GM23338 (cell line): ENCODE measurements at regions not wholly inside any gene's neighbourhood (a gene's known extent, or its start where the extent isn't known, plus 50 kb on each side); places are given as distances from the start of the nearest gene placed in this dataset.

Experiments
- ATAC-seq: fragments of 200-7000 bp; cut with Tn5 transposase; 3 replicates; pipeline ENCODE4 v1.9.1; 2020
- DNase-seq: peaks from one replicate; pipeline ENCODE4 v3.0.0-alpha.2; 2015; ENCODE audit warnings: low spot score
- H2AFZ ChIP-seq: fragments of 200-600 bp; sonication (generic); 2 replicates; pipeline ENCODE4 v1.8.0; 2016; ENCODE audit warnings: antibody characterized with exemption, mild to moderate bottlenecking, moderate library complexity
- H3F3A ChIP-seq: fragments of 200-600 bp; sonication (generic); replicated peaks from 2 replicates; pipeline ENCODE4 v1.8.0; 2017; ENCODE audit warnings: antibody characterized with exemption, mixed run types, low read depth
- H3K27ac ChIP-seq: fragments of 200-600 bp; sonication (generic); 2 replicates; pipeline ENCODE4 v1.6.1; 2016; ENCODE audit warnings: low read depth
- H3K27me3 ChIP-seq: fragments of 200-600 bp; sonication (generic); 2 replicates; pipeline ENCODE4 v1.8.0; 2016; ENCODE audit warnings: mild to moderate bottlenecking, mixed run types, moderate library complexity; ENCODE audit not compliant: insufficient read depth
- H3K36me3 ChIP-seq: fragments of 200-600 bp; sonication (generic); 2 replicates; pipeline ENCODE4 v1.8.0; 2016; ENCODE audit warnings: mild to moderate bottlenecking; ENCODE audit not compliant: insufficient read depth
- H3K4me1 ChIP-seq: fragments of 200-600 bp; sonication (generic); 2 replicates; pipeline ENCODE4 v1.8.0; 2016; ENCODE audit warnings: mild to moderate bottlenecking, moderate library complexity; ENCODE audit not compliant: insufficient read depth
- H3K4me2 ChIP-seq: fragments of 200-600 bp; sonication (generic); 2 replicates; pipeline ENCODE4 v1.7.1; 2017; ENCODE audit warnings: mixed run types
- H3K4me3 ChIP-seq: fragments of 200-600 bp; sonication (generic); 2 replicates; pipeline ENCODE4 v1.6.1; 2016; ENCODE audit warnings: mixed run types
- H3K79me2 ChIP-seq: fragments of 200-600 bp; sonication (generic); replicated peaks from 2 replicates; pipeline ENCODE4 v1.8.0; 2017; ENCODE audit warnings: mild to moderate bottlenecking; ENCODE audit not compliant: insufficient read depth
- H3K9me2 ChIP-seq: fragments of 200-600 bp; sonication (generic); 2 replicates; pipeline ENCODE4 v1.8.0; 2017; ENCODE audit not compliant: insufficient read depth
- H4K20me1 ChIP-seq: fragments of 200-600 bp; sonication (generic); replicated peaks from 2 replicates; pipeline ENCODE4 v1.8.0; 2017; ENCODE audit warnings: mild to moderate bottlenecking; ENCODE audit not compliant: insufficient read depth
- H3K27ac Mint-ChIP-seq: 2 replicates; pipeline ENCODE4 v1.8.0; 2020; ENCODE audit warnings: inconsistent platforms, mild to moderate bottlenecking, moderate library complexity, mixed read lengths
- H3K27me3 Mint-ChIP-seq: 3 replicates; pipeline ENCODE4 v1.8.0; 2022; ENCODE audit warnings: low read depth, mild to moderate bottlenecking, moderate library complexity, mixed read lengths, inconsistent platforms; ENCODE audit not compliant: insufficient read depth, poor library complexity
- H3K36me3 Mint-ChIP-seq: 3 replicates; pipeline ENCODE4 v1.8.0; 2021; ENCODE audit warnings: low read depth, mild to moderate bottlenecking, inconsistent platforms, moderate library complexity, mixed read lengths
- H3K4me1 Mint-ChIP-seq: 3 replicates; pipeline ENCODE4 v1.8.0; 2020; ENCODE audit warnings: mild to moderate bottlenecking, inconsistent platforms, mixed read lengths
- H3K4me3 Mint-ChIP-seq: 3 replicates; pipeline ENCODE4 v1.8.0; 2021; ENCODE audit warnings: moderate library complexity, mild to moderate bottlenecking, inconsistent platforms, mixed read lengths
- H3K9me3 Mint-ChIP-seq: 3 replicates; pipeline ENCODE4 v1.8.0; 2020; ENCODE audit warnings: moderate library complexity, mild to moderate bottlenecking, inconsistent platforms, mixed read lengths
- CREB1 ChIP-seq: fragments of 250-450 bp; sonication (Bioruptor Pico); IDR thresholded peaks from 2 replicates; pipeline ENCODE4 v1.5.0; 2020; ENCODE audit warnings: low read depth, mild to moderate bottlenecking, moderate library complexity
- EZH2 ChIP-seq: fragments of 200-600 bp; sonication (generic); IDR thresholded peaks from one replicate; pipeline ENCODE4 v1.8.0; 2017; ENCODE audit warnings: antibody characterized with exemption, mild to moderate bottlenecking, low read depth; ENCODE audit not compliant: unreplicated experiment
- EZH2phosphoT487 ChIP-seq: fragments of 200-600 bp; sonication (generic); IDR thresholded peaks from one replicate; pipeline ENCODE4 v1.8.1; 2018; ENCODE audit warnings: antibody characterized with exemption; ENCODE audit not compliant: unreplicated experiment
- JUNB ChIP-seq: IDR thresholded peaks from one replicate; pipeline ENCODE4 v1.6.1; 2016; ENCODE audit warnings: antibody characterized with exemption; ENCODE audit not compliant: unreplicated experiment
- NANOG ChIP-seq: IDR thresholded peaks from 2 replicates; pipeline ENCODE4 v1.6.1; 2016; ENCODE audit warnings: antibody characterized with exemption, borderline replicate concordance
- POLR2AphosphoS5 ChIP-seq: IDR thresholded peaks from 2 replicates; pipeline ENCODE4 v1.6.1; 2016; ENCODE audit warnings: antibody characterized with exemption, low read depth
- STAT1 ChIP-seq: IDR thresholded peaks from one replicate; pipeline ENCODE4 v1.6.1; 2016; ENCODE audit warnings: antibody characterized with exemption; ENCODE audit not compliant: unreplicated experiment
- ZNF114 ChIP-seq: fragments of 250-450 bp; sonication (Bioruptor Pico); IDR thresholded peaks from 2 replicates; pipeline ENCODE4 v1.5.0; 2020; ENCODE audit warnings: mild to moderate bottlenecking, moderate library complexity
- ZNF331 ChIP-seq: fragments of 250-450 bp; sonication (Bioruptor Pico); IDR thresholded peaks from 2 replicates; pipeline ENCODE4 v1.5.0; 2020; ENCODE audit warnings: low read depth, mild to moderate bottlenecking, moderate library complexity
- TF ChIP-seq, protein P1 (sequence below): fragments of 250-450 bp; sonication (Bioruptor Pico); IDR thresholded peaks from 2 replicates; pipeline ENCODE4 v1.5.0; 2020; ENCODE audit warnings: mild to moderate bottlenecking, moderate library complexity
- TF ChIP-seq, protein P2 (sequence below): IDR thresholded peaks from one replicate; pipeline ENCODE4 v1.6.1; 2018; ENCODE audit warnings: antibody characterized with exemption; ENCODE audit not compliant: unreplicated experiment
- TF ChIP-seq, protein P3 (sequence below), 2 experiments: fragments of 200-600 bp in 1 of 2; sonication (generic) in 1 of 2; conservative IDR thresholded peaks; 2 replicates each; pipeline versions ENCODE4 v1.5.1 to v1.6.1; 2016 to 2017; ENCODE audit warnings: antibody characterized with exemption in 2 of 2, low read depth in 2 of 2, mild to moderate bottlenecking in 2 of 2, moderate library complexity in 1 of 2
- TF ChIP-seq, protein P4 (sequence below): IDR thresholded peaks from 2 replicates; pipeline ENCODE4 v1.6.1; 2016; ENCODE audit warnings: antibody characterized with exemption

DNA sequence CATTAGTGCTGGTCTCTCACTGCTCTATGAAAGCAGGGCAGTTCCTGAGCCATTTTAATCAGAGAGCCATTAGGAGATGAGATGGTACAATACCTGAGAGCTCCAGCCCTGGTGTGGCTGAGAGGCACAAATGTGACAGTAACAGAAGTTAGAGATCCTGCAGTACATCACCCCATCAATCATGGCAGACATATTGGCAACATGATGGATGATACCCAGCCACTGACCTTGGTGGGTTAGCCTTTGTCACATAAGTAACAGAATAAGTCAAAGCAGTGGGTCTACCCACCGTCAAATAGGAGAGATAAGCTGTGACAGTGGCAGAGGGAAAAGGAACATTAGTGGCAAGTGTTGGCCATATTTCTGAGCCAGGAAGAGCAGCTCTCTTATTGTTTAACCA lies 53.3 kb upstream of the NXPH1 start:
- Histone ChIP-seq H3K4me3 (no peak overlapping the region), H3K36me3 (no peaks in the 10 kb centered on the region), H4K20me1 (no peaks in the 10 kb centered on the region), H3K79me2 (no peaks in the 10 kb centered on the region), H3K4me2 (no peak overlapping the region), H3F3A (no peaks in the 10 kb centered on the region), H3K27ac (no peak overlapping the region), H3K27me3 (no peaks in the 10 kb centered on the region), H3K4me1 (peaks cover 22% of the 10 kb centered on the region), H3K9me2 (peaks cover 5% of the 10 kb centered on the region; the same call in 1 of the 2 replicates), H2AFZ (no peak overlapping the region)
- H3K27ac Mint-ChIP-seq = no peak overlapping the region
- ATAC-seq (no peak), DNase-seq (no peak)
- no peak overlapping the region for H3K4me3 Mint-ChIP-seq
- peaks cover 7% of the 10 kb centered on the region for H3K36me3 Mint-ChIP-seq
- no peaks in the 10 kb centered on the region for H3K27me3 Mint-ChIP-seq
- H3K4me1 Mint-ChIP-seq = no peaks in the 10 kb centered on the region; the same call in 2 of the 3 replicates
- TF ChIP-seq, protein P1, sequence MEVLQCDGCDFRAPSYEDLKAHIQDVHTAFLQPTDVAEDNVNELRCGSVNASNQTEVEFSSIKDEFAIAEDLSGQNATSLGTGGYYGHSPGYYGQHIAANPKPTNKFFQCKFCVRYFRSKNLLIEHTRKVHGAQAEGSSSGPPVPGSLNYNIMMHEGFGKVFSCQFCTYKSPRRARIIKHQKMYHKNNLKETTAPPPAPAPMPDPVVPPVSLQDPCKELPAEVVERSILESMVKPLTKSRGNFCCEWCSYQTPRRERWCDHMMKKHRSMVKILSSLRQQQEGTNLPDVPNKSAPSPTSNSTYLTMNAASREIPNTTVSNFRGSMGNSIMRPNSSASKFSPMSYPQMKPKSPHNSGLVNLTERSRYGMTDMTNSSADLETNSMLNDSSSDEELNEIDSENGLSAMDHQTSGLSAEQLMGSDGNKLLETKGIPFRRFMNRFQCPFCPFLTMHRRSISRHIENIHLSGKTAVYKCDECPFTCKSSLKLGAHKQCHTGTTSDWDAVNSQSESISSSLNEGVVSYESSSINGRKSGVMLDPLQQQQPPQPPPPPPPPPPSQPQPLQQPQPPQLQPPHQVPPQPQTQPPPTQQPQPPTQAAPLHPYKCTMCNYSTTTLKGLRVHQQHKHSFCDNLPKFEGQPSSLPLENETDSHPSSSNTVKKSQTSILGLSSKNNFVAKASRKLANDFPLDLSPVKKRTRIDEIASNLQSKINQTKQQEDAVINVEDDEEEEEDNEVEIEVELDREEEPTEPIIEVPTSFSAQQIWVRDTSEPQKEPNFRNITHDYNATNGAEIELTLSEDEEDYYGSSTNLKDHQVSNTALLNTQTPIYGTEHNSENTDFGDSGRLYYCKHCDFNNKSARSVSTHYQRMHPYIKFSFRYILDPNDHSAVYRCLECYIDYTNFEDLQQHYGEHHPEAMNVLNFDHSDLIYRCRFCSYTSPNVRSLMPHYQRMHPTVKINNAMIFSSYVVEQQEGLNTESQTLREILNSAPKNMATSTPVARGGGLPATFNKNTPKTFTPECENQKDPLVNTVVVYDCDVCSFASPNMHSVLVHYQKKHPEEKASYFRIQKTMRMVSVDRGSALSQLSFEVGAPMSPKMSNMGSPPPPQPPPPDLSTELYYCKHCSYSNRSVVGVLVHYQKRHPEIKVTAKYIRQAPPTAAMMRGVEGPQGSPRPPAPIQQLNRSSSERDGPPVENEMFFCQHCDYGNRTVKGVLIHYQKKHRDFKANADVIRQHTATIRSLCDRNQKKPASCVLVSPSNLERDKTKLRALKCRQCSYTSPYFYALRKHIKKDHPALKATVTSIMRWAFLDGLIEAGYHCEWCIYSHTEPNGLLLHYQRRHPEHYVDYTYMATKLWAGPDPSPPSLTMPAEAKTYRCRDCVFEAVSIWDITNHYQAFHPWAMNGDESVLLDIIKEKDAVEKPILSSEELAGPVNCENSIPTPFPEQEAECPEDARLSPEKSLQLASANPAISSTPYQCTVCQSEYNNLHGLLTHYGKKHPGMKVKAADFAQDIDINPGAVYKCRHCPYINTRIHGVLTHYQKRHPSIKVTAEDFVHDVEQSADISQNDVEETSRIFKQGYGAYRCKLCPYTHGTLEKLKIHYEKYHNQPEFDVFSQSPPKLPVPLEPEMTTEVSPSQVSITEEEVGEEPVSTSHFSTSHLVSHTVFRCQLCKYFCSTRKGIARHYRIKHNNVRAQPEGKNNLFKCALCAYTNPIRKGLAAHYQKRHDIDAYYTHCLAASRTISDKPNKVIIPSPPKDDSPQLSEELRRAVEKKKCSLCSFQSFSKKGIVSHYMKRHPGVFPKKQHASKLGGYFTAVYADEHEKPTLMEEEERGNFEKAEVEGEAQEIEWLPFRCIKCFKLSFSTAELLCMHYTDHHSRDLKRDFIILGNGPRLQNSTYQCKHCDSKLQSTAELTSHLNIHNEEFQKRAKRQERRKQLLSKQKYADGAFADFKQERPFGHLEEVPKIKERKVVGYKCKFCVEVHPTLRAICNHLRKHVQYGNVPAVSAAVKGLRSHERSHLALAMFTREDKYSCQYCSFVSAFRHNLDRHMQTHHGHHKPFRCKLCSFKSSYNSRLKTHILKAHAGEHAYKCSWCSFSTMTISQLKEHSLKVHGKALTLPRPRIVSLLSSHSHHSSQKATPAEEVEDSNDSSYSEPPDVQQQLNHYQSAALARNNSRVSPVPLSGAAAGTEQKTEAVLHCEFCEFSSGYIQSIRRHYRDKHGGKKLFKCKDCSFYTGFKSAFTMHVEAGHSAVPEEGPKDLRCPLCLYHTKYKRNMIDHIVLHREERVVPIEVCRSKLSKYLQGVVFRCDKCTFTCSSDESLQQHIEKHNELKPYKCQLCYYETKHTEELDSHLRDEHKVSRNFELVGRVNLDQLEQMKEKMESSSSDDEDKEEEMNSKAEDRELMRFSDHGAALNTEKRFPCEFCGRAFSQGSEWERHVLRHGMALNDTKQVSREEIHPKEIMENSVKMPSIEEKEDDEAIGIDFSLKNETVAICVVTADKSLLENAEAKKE (CRISPR knock-in tag) = no peak
- TF ChIP-seq JUNB (no peak), ZNF331 (CRISPR knock-in tag) (no peak), ZNF114 (CRISPR knock-in tag) (no peak), POLR2AphosphoS5 (no peak), CREB1 (CRISPR knock-in tag) (no peak), EZH2 (no peak), EZH2phosphoT487 (no peak), NANOG (no peak), STAT1 (no peak)
- TF ChIP-seq, protein P2, sequence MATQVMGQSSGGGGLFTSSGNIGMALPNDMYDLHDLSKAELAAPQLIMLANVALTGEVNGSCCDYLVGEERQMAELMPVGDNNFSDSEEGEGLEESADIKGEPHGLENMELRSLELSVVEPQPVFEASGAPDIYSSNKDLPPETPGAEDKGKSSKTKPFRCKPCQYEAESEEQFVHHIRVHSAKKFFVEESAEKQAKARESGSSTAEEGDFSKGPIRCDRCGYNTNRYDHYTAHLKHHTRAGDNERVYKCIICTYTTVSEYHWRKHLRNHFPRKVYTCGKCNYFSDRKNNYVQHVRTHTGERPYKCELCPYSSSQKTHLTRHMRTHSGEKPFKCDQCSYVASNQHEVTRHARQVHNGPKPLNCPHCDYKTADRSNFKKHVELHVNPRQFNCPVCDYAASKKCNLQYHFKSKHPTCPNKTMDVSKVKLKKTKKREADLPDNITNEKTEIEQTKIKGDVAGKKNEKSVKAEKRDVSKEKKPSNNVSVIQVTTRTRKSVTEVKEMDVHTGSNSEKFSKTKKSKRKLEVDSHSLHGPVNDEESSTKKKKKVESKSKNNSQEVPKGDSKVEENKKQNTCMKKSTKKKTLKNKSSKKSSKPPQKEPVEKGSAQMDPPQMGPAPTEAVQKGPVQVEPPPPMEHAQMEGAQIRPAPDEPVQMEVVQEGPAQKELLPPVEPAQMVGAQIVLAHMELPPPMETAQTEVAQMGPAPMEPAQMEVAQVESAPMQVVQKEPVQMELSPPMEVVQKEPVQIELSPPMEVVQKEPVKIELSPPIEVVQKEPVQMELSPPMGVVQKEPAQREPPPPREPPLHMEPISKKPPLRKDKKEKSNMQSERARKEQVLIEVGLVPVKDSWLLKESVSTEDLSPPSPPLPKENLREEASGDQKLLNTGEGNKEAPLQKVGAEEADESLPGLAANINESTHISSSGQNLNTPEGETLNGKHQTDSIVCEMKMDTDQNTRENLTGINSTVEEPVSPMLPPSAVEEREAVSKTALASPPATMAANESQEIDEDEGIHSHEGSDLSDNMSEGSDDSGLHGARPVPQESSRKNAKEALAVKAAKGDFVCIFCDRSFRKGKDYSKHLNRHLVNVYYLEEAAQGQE = no peak
- TF ChIP-seq, protein P3, sequence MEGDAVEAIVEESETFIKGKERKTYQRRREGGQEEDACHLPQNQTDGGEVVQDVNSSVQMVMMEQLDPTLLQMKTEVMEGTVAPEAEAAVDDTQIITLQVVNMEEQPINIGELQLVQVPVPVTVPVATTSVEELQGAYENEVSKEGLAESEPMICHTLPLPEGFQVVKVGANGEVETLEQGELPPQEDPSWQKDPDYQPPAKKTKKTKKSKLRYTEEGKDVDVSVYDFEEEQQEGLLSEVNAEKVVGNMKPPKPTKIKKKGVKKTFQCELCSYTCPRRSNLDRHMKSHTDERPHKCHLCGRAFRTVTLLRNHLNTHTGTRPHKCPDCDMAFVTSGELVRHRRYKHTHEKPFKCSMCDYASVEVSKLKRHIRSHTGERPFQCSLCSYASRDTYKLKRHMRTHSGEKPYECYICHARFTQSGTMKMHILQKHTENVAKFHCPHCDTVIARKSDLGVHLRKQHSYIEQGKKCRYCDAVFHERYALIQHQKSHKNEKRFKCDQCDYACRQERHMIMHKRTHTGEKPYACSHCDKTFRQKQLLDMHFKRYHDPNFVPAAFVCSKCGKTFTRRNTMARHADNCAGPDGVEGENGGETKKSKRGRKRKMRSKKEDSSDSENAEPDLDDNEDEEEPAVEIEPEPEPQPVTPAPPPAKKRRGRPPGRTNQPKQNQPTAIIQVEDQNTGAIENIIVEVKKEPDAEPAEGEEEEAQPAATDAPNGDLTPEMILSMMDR (conservative IDR thresholded peaks at IDR 0.05; ENCODE audit: low read depth in 2 of 2) = no peak
- TF ChIP-seq, protein P4, sequence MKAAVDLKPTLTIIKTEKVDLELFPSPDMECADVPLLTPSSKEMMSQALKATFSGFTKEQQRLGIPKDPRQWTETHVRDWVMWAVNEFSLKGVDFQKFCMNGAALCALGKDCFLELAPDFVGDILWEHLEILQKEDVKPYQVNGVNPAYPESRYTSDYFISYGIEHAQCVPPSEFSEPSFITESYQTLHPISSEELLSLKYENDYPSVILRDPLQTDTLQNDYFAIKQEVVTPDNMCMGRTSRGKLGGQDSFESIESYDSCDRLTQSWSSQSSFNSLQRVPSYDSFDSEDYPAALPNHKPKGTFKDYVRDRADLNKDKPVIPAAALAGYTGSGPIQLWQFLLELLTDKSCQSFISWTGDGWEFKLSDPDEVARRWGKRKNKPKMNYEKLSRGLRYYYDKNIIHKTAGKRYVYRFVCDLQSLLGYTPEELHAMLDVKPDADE = no peak
- peaks cover 7% of the 10 kb centered on the region for H3K9me3 Mint-ChIP-seq
